ENCODE measurements at regions not wholly inside any gene's neighbourhood (a gene's known extent, or its start where the extent isn't known, plus 50 kb on each side); places are given as distances from the start of the nearest gene placed in this dataset.

DNA sequence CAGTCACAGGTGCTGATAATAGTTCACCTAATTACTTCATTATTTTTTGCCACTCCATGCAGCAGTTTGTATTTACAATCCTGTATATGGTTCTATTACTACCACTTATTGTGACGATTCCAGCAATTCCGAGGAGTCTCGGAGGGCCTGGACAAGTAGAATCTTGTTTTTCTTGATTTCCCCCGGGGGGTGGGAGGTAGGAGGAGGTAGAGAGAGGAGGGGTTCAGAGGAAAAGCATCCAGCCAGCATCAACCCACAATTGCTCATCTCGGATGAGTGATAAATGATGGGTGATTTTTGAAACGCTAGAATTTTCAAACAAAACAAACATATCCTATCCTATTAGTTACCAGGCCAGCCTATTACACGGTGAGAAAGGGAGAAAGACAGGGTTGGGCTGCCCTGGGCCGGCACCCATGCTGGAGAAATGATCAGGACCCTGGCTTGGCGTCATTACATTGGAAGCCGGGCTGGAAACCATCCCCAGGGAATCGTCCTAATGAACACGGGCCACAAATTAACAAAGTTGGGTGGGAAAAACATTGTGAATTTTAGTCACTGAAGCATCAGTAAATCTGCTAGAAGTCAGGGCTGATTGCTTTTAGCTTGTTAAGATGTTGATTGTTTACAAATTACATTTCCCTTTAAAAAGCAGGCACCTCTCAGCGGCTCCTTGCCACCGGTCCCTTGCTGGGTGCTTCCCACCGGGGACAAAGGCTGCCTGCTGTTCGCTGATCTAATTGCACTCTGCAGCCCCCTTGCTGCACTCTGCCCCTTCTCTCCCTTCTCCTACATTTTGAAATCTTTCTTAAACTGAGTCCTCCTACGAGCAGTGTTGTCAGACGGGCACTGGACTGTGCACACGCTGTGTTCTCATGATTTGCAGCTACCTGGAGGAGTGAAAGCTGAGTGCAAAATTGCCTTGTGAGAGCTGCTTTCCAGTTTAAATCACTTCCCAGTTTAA is 95.5 kb downstream of the FAM204A start:
- DNase-seq (ENCODE audit: low spot score): no peak

DNA sequence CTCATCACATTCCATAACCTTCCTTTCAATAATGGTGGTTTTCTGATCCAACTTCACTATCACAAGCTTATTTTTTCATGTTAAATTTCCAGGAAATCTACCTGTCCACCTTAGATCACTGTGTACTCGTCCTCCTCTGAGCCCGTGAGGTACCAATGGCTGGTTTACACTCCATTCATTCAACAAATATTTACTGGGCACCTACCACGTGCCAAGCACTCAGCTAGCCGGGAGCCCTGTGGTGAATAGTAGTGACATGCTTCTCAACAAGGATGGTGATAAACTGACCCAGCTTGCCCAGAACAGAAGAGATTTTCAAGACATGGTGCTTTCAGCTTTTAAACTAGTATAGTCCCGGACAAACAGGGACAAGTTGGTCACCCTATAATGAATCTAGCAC is 98.2 kb downstream of the FAM204A start:
- DNase-seq (ENCODE audit: low spot score): no peak

DNA sequence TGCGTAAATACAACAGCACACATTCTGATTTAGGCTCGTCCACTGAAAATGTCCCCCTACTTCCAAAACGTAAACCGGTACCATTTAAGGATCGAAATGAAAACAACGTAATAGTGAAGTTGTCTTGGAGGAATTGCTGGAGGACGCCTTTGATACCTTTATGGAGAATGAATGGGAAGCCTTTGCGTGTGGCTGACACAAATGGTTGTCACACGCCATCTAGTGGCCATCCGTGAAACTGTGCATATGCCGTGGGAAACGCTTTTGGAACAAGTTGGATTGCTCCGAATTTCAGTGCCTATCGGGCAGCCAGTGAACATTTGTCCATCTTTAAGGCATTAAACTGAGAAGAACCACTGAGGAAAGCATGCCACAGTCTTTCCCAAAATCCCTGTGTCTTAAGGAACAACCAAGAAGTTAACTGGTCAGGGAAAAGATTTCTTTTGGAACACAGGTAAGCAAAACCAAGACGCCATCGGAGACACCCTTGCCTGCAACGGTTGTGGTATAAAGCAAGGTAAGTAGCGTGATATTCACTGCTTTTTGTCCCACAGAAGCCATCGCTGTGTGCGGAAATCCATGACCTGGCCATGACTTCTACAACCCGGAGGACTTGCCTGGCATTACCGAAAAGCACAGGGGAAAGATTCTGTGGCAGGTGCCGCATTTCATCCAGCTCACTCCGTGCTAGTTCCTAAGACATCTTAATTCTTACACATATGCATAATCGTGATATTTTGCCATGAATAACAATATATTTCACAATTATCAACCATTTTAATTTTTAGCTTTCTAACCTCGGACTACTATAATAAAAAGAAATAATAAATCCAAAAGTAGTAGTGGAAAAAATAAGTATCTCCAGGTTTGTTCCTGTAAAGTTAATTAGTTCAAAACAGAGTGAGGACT is 100.6 kb downstream of the FAM204A start:
- peak; percentile 83 for DNase-seq (ENCODE audit: low spot score)

DNA sequence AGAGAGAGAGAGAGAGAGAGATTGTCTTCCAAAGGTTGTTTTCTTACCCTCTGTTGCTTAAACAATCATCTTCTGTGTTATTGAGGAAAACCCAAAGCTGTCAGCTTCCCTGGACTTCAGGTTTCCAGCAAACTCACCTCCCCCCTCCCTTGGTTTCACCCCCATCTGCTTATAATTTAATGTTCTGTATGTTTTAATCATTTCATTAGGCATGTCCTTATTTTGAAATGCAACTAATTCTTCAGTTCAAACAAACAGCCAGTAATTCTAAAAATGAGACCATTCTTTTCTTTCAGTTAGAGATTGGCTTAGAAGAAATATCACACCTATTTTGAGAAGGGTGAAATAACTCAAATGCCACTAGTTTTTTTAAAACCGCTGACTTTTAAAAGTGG is 102.9 kb downstream of the FAM204A start:
- DNase-seq (ENCODE audit: low spot score): no peak

DNA sequence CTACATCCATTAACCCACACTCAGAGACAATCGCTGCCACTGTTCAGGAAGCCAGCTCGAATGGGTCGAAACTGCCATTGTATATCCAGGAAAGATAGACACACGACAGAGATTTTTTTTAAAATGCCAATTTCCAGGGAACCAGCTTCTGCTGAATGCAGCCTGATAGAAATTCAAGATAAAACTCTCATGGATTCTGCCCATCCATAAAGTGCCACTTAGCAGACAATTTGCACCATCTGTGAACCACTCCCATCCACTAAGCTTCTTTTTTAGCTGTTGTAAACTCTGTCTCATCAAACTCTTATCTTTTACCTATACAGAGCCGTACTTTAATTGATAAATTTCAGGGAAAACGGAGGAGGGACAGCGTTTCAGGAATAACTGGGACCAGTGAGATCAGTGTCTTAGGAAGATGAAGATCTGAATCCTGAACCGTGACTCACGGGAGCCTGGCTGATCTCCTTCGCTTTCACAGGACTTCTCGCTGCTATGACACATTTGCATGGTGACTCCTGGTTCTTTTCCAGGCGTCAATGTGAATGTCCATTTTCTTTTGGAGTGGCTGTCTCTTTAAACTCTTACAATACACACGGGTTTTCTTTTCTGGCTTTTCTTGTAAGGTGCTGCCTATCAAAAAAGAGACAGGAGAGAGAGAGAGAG is 103.4 kb downstream of the FAM204A start:
- no peak for DNase-seq (ENCODE audit: low spot score)

DNA sequence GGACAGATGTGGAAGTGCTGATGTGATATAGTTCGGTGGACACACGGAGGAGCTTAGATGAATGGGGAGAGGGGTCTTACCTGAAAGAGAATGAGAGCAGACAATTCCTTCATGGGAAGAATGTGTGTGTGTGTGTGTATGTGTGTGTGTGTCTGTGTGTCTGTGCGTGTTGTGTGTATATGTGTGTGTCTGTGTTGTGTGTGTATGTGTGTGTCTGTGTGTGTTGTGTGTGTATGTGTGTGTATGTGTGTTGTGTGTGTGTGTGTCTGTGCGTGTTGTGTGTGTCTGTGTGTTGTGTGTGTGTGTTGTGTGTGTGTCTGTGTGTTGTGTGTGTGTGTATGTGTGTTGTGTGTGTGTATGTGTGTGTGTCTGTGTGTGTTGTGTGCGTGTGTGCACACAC is 104.2 kb downstream of the FAM204A start:
- DNase-seq (ENCODE audit: low spot score): no peak

DNA sequence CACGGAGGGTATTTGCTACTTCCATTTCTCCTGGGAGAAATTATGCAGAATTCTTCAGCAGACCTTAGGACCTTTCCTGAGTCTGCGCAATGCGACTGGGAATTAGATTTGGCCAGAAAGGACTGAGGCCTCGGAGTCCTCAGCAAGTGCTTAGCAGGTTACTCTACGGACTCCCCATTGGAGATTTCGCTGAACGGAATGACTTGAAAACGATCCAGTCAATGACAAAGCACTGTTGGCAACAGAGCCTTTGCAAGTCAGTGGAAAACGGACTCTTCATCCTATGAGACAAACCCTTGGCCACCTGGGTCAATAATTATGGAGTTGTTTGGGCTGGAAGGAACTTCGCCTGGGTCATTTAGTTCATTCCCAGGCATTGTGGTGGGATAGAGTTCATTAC is 107.4 kb downstream of the FAM204A start:
- no peak for DNase-seq (ENCODE audit: low spot score)

DNA sequence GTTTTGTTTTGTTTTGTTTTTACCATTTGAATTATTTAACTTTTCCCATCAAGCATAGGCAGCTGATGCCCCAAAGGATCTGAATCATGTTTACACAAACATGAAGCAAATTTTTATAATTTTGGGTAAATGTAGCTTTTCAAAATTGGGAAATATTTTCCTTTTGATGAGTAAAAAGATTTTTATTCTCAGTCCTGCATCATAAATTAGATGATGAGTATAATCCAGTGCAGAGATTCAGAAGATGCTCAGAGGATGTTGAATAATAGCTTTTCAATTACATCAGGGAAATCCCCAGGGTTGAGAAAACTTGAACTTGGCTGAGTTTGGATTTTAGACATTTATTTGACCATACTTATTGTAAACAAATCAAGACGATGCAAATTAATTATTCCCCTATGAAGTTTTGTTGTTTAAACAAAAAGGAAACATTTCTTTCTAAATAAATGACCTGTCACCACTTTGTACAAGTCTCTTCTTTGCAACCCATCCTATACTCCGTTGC is 121.7 kb downstream of the FAM204A start:
- no peak for DNase-seq (ENCODE audit: low spot score)

DNA sequence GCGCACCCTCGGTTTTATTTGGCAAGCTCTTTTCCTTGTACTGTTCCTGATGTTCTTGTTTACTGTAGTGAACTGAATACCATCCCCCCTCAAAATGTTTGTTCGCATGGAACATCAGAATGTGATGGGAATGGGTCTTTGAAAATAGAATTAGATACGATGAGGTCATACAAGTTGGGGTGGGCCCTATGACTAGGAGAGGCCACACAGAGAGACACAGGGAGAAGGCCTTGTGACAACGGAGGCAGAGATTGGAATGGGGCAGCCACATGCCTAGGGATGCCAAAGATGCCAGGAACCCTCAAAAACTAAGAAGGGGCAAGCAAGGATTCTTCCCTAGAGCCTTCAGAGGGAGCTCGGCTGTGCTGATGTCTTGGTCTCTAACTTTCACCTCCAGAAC is 123.6 kb downstream of the FAM204A start:
- DNase-seq (ENCODE audit: low spot score): no peak

DNA sequence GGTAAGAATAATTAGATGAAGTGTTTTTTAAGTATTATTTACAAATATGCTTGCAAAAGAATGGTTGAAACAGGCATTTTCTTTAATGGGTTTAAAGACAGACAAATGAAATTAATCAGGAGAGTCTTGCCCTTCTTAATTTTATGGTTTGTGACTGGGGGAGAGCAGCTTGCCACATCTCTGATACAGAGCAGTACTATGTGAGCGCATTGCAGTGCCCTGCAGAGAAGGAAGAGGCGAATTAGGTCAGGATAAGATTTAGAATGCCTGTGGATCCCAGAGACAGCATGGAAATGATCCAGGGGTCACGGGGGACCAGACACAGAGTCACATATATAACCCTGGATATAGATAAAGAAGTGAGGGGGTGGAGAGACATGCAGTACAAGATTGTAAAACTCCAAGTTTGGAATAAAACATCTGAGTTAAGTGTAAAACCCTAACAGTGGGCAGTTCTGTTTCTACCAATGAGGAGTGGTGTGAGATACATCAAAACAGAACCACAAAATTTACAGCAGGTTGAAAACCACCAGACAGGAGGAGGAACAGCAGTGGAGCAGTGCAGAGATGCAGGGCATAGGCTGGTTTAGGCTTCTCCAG is 125.5 kb downstream of the FAM204A start:
- DNase-seq (ENCODE audit: low spot score): no peak

DNA sequence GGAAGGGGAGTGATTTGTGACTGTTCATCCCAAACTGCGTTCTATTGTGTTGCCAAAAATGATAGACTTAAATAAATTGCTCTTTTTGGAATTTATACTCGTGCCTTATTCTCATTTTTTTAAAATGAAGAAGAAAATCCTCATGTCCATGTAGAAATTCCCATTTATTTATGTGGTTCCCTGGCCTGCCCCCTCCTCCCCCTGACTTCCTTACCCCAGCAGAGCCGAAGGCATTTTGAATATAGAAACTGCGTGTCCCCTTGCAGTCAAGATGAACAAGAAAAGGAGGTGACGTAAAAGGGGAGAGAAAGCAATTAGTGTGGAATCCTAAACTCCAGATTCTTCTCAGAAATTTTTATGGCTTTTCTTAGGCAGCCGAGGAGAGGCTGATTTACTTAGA is 126.1 kb downstream of the FAM204A start:
- DNase-seq (ENCODE audit: low spot score): no peak

DNA sequence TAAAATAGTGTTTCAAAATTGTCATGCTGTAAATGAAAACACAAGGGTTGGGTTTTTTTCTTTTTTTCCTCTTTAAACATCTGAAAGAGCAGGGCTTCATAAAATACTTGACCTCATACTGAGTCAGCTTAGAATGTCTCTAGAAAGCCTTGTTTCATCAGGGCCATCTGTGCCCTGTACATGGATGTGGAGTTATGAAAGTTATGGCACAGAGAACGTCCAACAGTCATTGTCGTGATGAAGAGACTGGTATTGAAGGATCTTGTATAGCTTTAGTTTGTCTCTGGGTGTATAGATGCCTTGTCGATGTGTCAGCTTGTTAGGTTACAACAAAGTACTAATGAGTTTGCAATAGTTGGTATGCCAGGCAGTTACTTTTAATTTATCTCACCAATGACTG is 127.3 kb downstream of the FAM204A start:
- no peak for DNase-seq (ENCODE audit: low spot score)

DNA sequence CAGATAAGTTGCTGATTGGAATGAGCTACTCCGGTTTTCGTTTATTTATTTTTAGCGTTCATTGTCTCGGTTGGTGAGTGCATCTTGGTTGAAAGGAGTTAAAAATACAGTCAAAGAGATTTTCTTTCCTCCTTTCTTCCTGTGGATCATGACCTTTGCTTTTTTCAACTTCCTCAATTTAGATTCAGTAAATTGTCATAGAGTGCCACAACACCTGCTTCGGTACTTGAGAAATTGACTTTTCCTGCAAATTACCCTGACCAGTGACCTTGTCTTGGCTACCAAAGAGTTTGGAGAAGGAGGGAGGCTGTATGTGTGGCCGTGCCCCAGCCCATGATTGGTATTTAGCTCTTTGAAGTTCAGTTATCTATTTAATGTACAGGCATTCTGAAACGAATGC is 128.7 kb downstream of the FAM204A start:
- DNase-seq (ENCODE audit: low spot score): no peak

DNA sequence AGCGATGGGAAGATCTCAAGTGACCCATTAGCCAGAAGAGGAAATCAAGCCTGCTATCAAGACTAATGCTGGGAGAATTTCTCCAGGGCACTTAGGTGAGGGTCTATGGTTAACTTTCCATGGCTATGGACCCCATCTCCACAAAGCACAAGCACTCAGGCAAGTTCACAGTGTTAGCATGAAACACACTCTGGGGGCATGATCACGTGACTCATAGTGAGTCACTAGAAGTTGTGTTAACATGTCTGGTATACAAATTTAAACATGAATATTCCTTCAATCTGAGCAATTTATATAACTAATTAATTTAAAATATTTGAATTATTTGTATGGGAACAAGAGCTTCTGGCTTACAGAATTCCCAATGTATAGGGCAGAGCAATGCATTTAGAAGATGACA is 131.8 kb downstream of the FAM204A start:
- DNase-seq (ENCODE audit: low spot score): no peak

DNA sequence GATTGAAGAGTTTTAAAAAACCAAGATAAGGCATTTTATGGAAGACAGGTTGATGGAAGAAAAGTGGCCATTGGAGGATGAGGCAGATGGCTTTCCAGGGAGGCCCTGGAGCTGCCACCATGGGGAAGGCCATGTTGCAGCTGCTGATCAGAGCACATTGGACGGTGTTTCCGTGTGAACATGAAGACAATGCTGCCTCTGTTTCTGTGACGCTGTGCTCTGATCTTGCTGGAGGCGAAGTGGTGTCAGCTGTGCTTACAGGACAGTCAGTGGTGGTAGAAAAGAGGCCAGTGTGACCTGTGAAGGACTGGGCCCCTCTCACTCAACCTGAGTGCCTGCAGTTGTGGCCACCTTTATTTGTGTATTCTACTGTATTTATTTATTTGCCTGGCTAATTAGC is 132.9 kb downstream of the FAM204A start:
- DNase-seq (ENCODE audit: low spot score): peak; percentile 92

DNA sequence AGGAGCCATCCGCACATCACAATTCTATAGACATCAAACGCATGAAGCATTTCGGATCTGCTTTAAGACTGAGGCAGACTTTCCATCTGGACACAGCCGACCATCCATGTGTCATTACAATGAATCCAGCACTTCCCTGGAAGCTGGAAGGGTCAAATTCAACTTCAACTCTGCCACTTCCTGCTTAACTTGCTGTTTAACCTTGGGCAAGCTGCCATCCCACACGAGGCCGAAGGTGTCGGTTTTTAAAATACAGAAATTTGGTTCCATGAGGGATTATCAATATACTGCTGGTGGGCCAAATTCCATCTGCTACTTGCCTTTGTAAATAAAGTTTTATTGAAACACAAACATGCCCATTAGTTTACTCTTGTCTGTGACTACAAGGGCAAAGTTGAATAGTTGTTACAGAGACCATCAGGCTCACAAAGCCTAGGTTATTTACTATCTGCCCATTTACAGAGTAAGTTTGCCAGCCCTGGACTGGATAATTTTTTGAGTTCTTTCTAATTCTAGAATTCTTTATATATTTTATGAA is 134.6 kb downstream of the FAM204A start:
- no peak for DNase-seq (ENCODE audit: low spot score)

DNA sequence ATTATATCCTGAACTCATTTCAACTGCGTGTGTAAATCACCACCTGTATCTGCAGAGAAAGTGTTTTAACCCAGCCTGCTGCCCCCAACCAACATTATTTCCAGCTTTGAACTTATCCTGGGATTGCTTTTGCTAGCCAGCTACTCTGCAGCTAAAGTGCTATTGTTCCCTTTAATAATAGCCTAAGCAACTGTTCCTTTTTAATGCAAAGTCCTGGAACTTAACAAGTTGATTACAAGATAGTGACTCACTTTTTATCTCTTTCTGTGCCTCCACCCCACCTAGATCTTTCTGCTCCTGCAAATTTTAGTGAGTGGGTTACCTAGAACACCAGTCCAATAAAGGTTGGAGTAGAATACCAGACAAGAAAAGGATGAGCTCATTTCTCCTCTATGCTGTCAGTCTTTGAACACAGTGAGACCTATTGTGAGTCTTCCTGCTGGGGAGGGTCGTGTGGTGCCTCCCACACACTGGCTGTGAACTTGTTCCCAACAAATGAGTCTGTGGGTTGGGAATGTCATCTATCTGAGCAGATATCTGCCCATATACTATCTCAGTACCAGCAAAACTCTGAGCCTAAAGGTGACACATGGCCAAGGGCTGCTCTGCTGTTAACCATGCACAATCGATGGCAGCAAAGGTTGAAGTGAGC is 137.7 kb downstream of the FAM204A start:
- DNase-seq (ENCODE audit: low spot score): no peak

DNA sequence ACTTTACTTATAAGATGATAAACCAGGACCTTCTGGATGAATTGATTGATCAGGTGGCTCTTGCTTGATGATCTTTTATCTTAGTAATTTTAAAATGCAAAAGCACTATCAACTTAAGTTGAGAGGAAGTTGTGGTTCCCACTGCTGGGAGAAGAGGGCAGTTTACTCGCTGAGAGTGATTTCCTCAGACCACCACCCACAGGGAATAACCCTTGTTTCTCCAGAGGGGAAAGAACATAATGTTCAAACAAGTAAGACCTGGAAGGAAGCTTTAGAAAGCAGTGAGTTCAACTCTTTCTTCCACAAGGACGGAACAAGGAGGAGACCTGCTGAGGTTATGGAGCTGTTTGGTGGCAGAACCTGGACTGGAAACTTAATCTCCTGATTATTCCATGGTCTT is 138.7 kb downstream of the FAM204A start:
- DNase-seq (ENCODE audit: low spot score): no peak

DNA sequence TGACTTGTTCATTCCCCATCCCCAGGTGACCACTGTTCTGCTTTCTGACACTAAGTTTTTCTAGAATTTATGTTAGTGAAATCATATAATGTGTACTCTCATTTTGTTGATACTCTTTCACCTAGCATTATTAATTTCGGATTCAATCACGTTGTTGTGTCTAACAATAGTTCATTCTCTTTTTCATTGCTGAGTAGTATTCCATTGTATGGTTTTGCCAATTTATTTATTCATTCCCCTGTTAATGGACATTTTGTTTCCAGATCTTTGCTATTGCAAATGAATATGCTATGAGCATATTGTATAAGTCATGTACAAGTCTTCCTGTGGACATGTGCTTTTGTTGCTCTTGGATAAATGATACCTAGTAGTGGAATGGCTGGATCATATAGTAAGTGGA is 146.4 kb downstream of the FAM204A start:
- no peak for DNase-seq (ENCODE audit: low spot score)

DNA sequence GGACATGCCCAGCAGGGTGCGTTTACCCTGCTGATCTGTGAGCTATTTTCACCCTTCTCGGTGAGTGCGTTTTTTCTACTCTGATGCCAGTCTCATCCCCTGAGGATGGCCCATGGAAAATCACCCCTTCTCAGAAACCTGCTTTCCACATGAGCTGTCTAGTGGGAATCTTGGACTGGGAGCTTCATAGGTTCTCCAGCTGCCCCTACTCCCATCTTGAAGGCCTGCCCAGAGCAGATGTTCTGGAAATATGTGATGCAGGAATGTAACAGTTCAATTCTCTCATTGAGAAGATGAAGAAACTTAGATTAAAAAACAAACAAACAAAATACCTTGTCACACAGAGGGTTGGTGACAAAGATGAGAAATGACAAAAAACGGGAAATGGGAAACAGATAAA is 146.9 kb upstream of the RAB11FIP2 start:
- no peak for DNase-seq (ENCODE audit: low spot score)

DNA sequence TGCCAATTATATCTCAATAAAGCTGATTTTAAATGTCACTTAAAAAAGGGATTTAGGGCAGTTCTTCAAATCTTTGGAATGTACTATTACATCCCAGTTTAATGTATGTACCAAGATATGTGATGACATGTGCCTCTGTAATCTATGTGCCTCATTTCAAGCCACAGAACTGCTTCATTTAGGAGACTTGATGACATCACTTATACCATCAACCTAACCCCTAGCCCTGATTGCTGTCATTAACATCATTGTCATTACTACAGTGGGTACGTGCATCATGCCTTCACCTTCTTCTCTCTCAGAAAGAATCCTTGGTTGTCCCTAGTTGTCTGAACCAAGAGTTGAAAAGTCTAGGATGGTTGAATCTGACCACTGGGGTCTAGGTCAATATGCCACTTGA is 134.3 kb upstream of the RAB11FIP2 start:
- DNase-seq (ENCODE audit: low spot score): no peak

All from pons (tissue), 1 donor.